ENCODE measurements at regions not wholly inside any gene's neighbourhood (a gene's known extent, or its start where the extent isn't known, plus 50 kb on each side); places are given as distances from the start of the nearest gene placed in this dataset.

DNA sequence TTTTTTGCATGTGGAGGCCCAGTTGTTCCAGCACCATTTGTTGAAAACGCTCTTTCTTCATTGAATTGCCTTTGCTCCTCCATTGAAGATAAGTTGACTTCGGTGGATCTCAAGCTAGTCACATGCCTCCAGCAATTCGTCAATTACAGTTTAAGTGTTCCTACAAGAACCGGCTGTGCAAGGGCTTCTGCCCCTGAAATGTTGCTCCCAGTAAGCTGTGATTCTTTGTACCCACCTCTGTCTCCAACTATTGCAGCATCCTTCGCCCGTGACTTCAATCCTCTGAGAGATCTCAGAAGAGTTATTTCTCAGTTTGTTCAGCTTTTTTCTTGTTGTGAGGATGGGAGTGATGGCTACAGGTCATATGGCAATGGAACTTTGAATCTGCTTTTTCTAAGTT is 194.2 kb upstream of the B3GAT1 start:
- no peaks in the 10 kb centered on the region for H3K4me1 ChIP-seq (ENCODE audit: control insufficient read depth, insufficient read depth, low read length)
- TF ChIP-seq, protein P1, sequence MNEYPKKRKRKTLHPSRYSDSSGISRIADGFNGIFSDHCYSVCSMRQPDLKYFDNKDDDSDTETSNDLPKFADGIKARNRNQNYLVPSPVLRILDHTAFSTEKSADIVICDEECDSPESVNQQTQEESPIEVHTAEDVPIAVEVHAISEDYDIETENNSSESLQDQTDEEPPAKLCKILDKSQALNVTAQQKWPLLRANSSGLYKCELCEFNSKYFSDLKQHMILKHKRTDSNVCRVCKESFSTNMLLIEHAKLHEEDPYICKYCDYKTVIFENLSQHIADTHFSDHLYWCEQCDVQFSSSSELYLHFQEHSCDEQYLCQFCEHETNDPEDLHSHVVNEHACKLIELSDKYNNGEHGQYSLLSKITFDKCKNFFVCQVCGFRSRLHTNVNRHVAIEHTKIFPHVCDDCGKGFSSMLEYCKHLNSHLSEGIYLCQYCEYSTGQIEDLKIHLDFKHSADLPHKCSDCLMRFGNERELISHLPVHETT (tag by site-specific recombination; IDR thresholded peaks at IDR 0.05): no peak
- TF ChIP-seq, protein P2, sequence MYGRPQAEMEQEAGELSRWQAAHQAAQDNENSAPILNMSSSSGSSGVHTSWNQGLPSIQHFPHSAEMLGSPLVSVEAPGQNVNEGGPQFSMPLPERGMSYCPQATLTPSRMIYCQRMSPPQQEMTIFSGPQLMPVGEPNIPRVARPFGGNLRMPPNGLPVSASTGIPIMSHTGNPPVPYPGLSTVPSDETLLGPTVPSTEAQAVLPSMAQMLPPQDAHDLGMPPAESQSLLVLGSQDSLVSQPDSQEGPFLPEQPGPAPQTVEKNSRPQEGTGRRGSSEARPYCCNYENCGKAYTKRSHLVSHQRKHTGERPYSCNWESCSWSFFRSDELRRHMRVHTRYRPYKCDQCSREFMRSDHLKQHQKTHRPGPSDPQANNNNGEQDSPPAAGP (tag by site-specific recombination; IDR thresholded peaks at IDR 0.05): no peak
- no peak for TF ChIP-seq ZNF560 (tag by site-specific recombination; IDR thresholded peaks at IDR 0.05; ENCODE audit: borderline replicate concordance)
- TF ChIP-seq ZSCAN30 (tag by site-specific recombination; IDR thresholded peaks at IDR 0.05): no peak
- no peak for TF ChIP-seq ZNF416 (tag by site-specific recombination; IDR thresholded peaks at IDR 0.05)
- TF ChIP-seq ZBTB1 (tag by site-specific recombination; IDR thresholded peaks at IDR 0.05): no peak
- no peak for TF ChIP-seq ZBTB8A (tag by site-specific recombination; IDR thresholded peaks at IDR 0.05)
- no peak for TF ChIP-seq ZNF433 (tag by site-specific recombination; IDR thresholded peaks at IDR 0.05; ENCODE audit: low read depth)
- TF ChIP-seq ZBTB20 (tag by site-specific recombination; IDR thresholded peaks at IDR 0.05): no peak
- TF ChIP-seq, protein P3, sequence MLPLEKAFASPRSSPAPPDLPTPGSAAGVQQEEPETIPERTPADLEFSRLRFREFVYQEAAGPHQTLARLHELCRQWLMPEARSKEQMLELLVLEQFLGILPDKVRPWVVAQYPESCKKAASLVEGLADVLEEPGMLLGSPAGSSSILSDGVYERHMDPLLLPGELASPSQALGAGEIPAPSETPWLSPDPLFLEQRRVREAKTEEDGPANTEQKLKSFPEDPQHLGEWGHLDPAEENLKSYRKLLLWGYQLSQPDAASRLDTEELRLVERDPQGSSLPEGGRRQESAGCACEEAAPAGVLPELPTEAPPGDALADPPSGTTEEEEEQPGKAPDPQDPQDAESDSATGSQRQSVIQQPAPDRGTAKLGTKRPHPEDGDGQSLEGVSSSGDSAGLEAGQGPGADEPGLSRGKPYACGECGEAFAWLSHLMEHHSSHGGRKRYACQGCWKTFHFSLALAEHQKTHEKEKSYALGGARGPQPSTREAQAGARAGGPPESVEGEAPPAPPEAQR (tag by site-specific recombination; IDR thresholded peaks at IDR 0.05): no peak
- TF ChIP-seq ZNF600 (tag by site-specific recombination; IDR thresholded peaks at IDR 0.05): no peak
- no peak for TF ChIP-seq ZFP3 (tag by site-specific recombination; IDR thresholded peaks at IDR 0.05; ENCODE audit: low read depth)
- no peak for TF ChIP-seq ZNF239 (tag by site-specific recombination; IDR thresholded peaks at IDR 0.05)
- TF ChIP-seq ZNF558 (tag by site-specific recombination; IDR thresholded peaks at IDR 0.05): no peak
- no peak for TF ChIP-seq ZNF292 (tag by site-specific recombination; IDR thresholded peaks at IDR 0.05; ENCODE audit: borderline replicate concordance, low read depth)
- POLR2A ChIA-PET: no interaction called here
- H3K4me3 ChIP-seq (ENCODE audit: low read depth, low read length): no peak overlapping the region
- CTCF ChIA-PET: no interaction called here
- H3K9me3 ChIP-seq (ENCODE audit: control insufficient read depth, insufficient read depth, low read depth, low read length): no peaks in the 10 kb centered on the region
- no peaks in the 10 kb centered on the region for H3K36me3 ChIP-seq (ENCODE audit: control insufficient read depth in 2 of 2, insufficient read depth in 1 of 2, low read length in 2 of 2)
- no peak overlapping the region for H3K27ac ChIP-seq (ENCODE audit: extremely low read depth, low read depth, low read length)

DNA sequence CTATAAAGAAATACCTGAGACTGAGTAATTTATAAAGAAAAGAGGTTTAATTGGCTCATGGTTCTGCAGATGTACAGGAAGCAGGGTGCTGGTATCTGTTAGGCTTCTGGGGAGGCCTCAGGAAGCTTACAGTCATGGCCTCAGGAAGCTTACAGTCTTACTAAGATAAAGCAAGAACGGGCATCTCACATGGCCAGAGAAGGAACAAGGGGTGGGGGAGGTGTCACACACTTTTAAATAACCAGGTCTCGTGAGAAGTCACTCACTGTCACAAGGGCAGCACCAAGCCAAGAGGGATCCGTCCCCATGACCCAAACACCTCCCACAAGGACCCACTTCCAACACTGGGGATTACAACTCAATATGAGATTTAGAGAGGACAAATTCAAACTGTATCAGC is 192.8 kb upstream of the B3GAT1 start:
- CTCF ChIA-PET: no interaction called here
- no peaks in the 10 kb centered on the region for H3K4me1 ChIP-seq (ENCODE audit: control insufficient read depth, insufficient read depth, low read length)
- no peaks in the 10 kb centered on the region for H3K36me3 ChIP-seq (ENCODE audit: control insufficient read depth in 2 of 2, insufficient read depth in 1 of 2, low read length in 2 of 2)
- H3K27ac ChIP-seq (ENCODE audit: extremely low read depth, low read depth, low read length): no peak overlapping the region
- no peaks in the 10 kb centered on the region for H3K9me3 ChIP-seq (ENCODE audit: control insufficient read depth, insufficient read depth, low read depth, low read length)
- POLR2A ChIA-PET: no interaction called here
- TF ChIP-seq ZNF404 (tag by site-specific recombination; IDR thresholded peaks at IDR 0.05) (no peak), ZNF121 (tag by site-specific recombination; IDR thresholded peaks at IDR 0.05) (no peak), ZNF239 (tag by site-specific recombination; IDR thresholded peaks at IDR 0.05) (no peak), SP2 (tag by site-specific recombination; IDR thresholded peaks at IDR 0.05) (no peak), ZNF214 (tag by site-specific recombination; IDR thresholded peaks at IDR 0.05; ENCODE audit: borderline replicate concordance) (no peak), ZNF324 (tag by site-specific recombination; IDR thresholded peaks at IDR 0.05) (no peak), ZNF747 (tag by site-specific recombination; IDR thresholded peaks at IDR 0.05) (no peak)
- TF ChIP-seq, protein P4, sequence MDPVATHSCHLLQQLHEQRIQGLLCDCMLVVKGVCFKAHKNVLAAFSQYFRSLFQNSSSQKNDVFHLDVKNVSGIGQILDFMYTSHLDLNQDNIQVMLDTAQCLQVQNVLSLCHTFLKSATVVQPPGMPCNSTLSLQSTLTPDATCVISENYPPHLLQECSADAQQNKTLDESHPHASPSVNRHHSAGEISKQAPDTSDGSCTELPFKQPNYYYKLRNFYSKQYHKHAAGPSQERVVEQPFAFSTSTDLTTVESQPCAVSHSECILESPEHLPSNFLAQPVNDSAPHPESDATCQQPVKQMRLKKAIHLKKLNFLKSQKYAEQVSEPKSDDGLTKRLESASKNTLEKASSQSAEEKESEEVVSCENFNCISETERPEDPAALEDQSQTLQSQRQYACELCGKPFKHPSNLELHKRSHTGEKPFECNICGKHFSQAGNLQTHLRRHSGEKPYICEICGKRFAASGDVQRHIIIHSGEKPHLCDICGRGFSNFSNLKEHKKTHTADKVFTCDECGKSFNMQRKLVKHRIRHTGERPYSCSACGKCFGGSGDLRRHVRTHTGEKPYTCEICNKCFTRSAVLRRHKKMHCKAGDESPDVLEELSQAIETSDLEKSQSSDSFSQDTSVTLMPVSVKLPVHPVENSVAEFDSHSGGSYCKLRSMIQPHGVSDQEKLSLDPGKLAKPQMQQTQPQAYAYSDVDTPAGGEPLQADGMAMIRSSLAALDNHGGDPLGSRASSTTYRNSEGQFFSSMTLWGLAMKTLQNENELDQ (tag by site-specific recombination; IDR thresholded peaks at IDR 0.05; ENCODE audit: low read depth): no peak
- H3K4me3 ChIP-seq (ENCODE audit: low read depth, low read length): no peak overlapping the region

Measured in HEK293 (cell line).